ENCODE measurements at regions not wholly inside any gene's neighbourhood (a gene's known extent, or its start where the extent isn't known, plus 50 kb on each side); places are given as distances from the start of the nearest gene placed in this dataset.

DNA sequence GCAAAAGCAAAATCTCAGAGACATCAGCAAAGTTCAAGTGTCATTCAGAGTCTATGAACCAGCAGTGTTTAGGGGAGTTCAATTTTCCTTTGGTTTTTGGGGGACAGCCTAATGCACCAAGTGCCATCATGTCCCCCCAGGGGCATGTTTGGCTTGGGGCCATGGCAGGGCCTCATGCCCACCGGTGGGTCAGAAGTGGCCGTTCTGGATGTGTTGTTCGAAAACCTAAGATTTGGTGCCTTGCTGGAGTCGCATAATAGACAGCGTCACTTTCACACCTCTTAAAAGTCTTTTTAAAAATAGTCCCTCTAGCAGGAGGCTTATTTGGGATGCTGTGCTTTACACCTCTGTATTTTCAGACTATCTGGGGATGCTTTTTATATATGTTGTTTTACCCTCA, 250.1 kb downstream of the ZNF536 start:
- Histone ChIP-seq H3K27ac (replicated peaks) (no peak overlapping the region), H3K4me3 (replicated peaks; ENCODE audit: insufficient read depth, low read length) (no peak overlapping the region), H3K27me3 (ENCODE audit: insufficient read depth, poor library complexity, severe bottlenecking) (no peaks in the 10 kb centered on the region)
- TF ChIP-seq SPI1 (IDR thresholded peaks at IDR 0.05; ENCODE audit: borderline replicate concordance, low read depth) (no peak), CTCF (IDR thresholded peaks at IDR 0.05; ENCODE audit: insufficient read depth, low read length) (no peak), POLR2AphosphoS5 (IDR thresholded peaks at IDR 0.05; ENCODE audit: low read depth) (no peak), GABPA (IDR thresholded peaks at IDR 0.05; ENCODE audit: low read depth) (no peak), REST (IDR thresholded peaks at IDR 0.05; ENCODE audit: insufficient replicate concordance, low read depth) (no peak)
- DNase-seq (ENCODE audit: low read depth in 1 of 2, low spot score in 1 of 2) = no peak

GRCh38 chr19:30621326-30621920, 249.2 kb downstream of the ZNF536 start:
- TF ChIP-seq REST (IDR thresholded peaks at IDR 0.05; ENCODE audit: insufficient replicate concordance, low read depth) = no peak
- TF ChIP-seq CTCF (IDR thresholded peaks at IDR 0.05; ENCODE audit: insufficient read depth, low read length) = no peak
- TF ChIP-seq GABPA (IDR thresholded peaks at IDR 0.05; ENCODE audit: low read depth) = no peak
- no peak for TF ChIP-seq SPI1 (IDR thresholded peaks at IDR 0.05; ENCODE audit: borderline replicate concordance, low read depth)
- TF ChIP-seq POLR2AphosphoS5 (IDR thresholded peaks at IDR 0.05; ENCODE audit: low read depth) = no peak
- Histone ChIP-seq H3K27ac (replicated peaks) (no peak overlapping the region), H3K27me3 (ENCODE audit: insufficient read depth, poor library complexity, severe bottlenecking) (no peaks in the 10 kb centered on the region), H3K4me3 (replicated peaks; ENCODE audit: insufficient read depth, low read length) (no peak overlapping the region)
- DNase-seq (ENCODE audit: low read depth in 1 of 2, low spot score in 1 of 2) = no peak

DNA sequence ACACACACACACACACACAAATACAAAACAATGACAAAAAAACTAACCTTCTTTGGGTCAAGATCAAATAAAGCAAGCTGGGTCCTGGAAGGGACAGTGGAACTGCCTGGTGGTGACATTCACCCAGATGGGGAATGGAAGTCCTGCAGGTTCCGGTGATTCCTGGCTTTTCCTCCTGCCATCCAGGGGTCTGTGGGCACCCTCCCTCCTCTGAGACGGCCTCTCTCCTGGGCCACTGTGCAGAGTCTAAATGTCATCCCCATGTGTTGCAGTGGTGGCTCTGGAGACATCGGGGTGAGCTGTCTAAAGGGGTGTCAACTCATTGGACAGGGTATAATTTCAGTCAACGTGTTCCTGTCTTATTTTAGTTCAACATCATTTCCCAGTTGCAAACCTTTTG, 248.2 kb downstream of the ZNF536 start:
- no peak overlapping the region for H3K4me3 ChIP-seq (replicated peaks; ENCODE audit: insufficient read depth, low read length)
- DNase-seq (ENCODE audit: low read depth in 1 of 2, low spot score in 1 of 2) = no peak
- TF ChIP-seq POLR2AphosphoS5 (IDR thresholded peaks at IDR 0.05; ENCODE audit: low read depth) (no peak), REST (IDR thresholded peaks at IDR 0.05; ENCODE audit: insufficient replicate concordance, low read depth) (no peak), SPI1 (IDR thresholded peaks at IDR 0.05; ENCODE audit: borderline replicate concordance, low read depth) (no peak), CTCF (IDR thresholded peaks at IDR 0.05; ENCODE audit: insufficient read depth, low read length) (no peak), GABPA (IDR thresholded peaks at IDR 0.05; ENCODE audit: low read depth) (no peak)
- H3K27me3 ChIP-seq (ENCODE audit: insufficient read depth, poor library complexity, severe bottlenecking) = no peaks in the 10 kb centered on the region
- H3K27ac ChIP-seq (replicated peaks) = no peak overlapping the region
